Stimulated activated naive CD8-positive, alpha-beta T cell treated with anti-CD3 and anti-CD28 coated beads, Interleukin-15, amount 100 ng/mL, for 72 hours (primary cell): ENCODE measurements at regions not wholly inside any gene's neighbourhood (a gene's known extent, or its start where the extent isn't known, plus 50 kb on each side); places are given as distances from the start of the nearest gene placed in this dataset.
"Not testable (repeated sequence)": the region's sequence is repeated elsewhere in the genome, so short reads cannot be mapped to it uniquely, and the experiment has no call there.

Experiments used
- ATAC-seq: fragments of 150-1000 bp; cut with Tn5 transposase; 2 replicates; pipeline ENCODE4 v1.10.0; 2021; ENCODE audit warnings: mild to moderate bottlenecking, moderate library complexity
- DNase-seq, 2 donors: peaks; one replicate each; pipeline ENCODE4 v3.0.0; 2021 to 2022
- H3K27ac Mint-ChIP-seq, 2 donors: one replicate each; pipeline ENCODE4 v1.8.0; 2022; ENCODE audit warnings: mild to moderate bottlenecking in 2 of 2, mixed read lengths in 2 of 2, moderate library complexity in 2 of 2
- H3K27me3 Mint-ChIP-seq: one replicate; pipeline ENCODE4 v1.8.0; 2022; ENCODE audit warnings: mixed read lengths
- H3K4me1 Mint-ChIP-seq: one replicate; pipeline ENCODE4 v1.8.0; 2022; ENCODE audit warnings: mild to moderate bottlenecking, mixed read lengths
- H3K4me3 Mint-ChIP-seq, 2 donors: one replicate each; pipeline ENCODE4 v1.8.0; 2022; ENCODE audit warnings: mild to moderate bottlenecking in 2 of 2, mixed read lengths in 2 of 2, moderate library complexity in 1 of 2
- H3K9me3 Mint-ChIP-seq, 2 donors: one replicate each; pipeline ENCODE4 v1.8.0; 2022; ENCODE audit warnings: mixed read lengths in 2 of 2

GRCh38 chrY:19567943-19568342 lies 176.6 kb downstream of the KDM5D start:
- DNase-seq (no peak), ATAC-seq (no peak)
- no peaks in the 10 kb centered on the region for H3K27me3 Mint-ChIP-seq
- H3K4me3 Mint-ChIP-seq, result peak overlapping the region; percentile 96 to 98
- H3K27ac Mint-ChIP-seq, result peak overlapping the region; percentile 99 to 100
- peaks cover 28% of the 10 kb centered on the region for H3K4me1 Mint-ChIP-seq
- H3K9me3 Mint-ChIP-seq, result no peaks in the 10 kb centered on the region

GRCh38 chrY:19567051-19567921 lies 177.2 kb downstream of the KDM5D start:
- Mint-ChIP-seq H3K27me3 (no peaks in the 10 kb centered on the region), H3K4me1 (peaks cover 21% of the 10 kb centered on the region), H3K27ac (peak overlapping the region; percentile 99 to 100), H3K9me3 (no peaks in the 10 kb centered on the region), H3K4me3 (peak overlapping the region; percentile 96 to 98)
- peak; percentile 74 to 93 for DNase-seq
- peak; percentile 88 for ATAC-seq

GRCh38 chrY:19559161-19559560 lies 185.4 kb downstream of the KDM5D start:
- Mint-ChIP-seq H3K4me3 (no peak overlapping the region), H3K4me1 (no peaks in the 10 kb centered on the region), H3K27me3 (no peaks in the 10 kb centered on the region), H3K9me3 (no peaks in the 10 kb centered on the region), H3K27ac (no peak overlapping the region)
- DNase-seq (no peak), ATAC-seq (no peak)

GRCh38 chrY:19549671-19550466 lies 194.7 kb downstream of the KDM5D start:
- DNase-seq (no peak), ATAC-seq (peak; percentile 71)
- peaks cover 9% of the 10 kb centered on the region for H3K4me1 Mint-ChIP-seq
- H3K9me3 Mint-ChIP-seq, result no peaks in the 10 kb centered on the region
- H3K27me3 Mint-ChIP-seq, result no peaks in the 10 kb centered on the region
- peak overlapping the region in 1 of 2 donors; percentile 30 for H3K4me3 Mint-ChIP-seq
- no peak overlapping the region for H3K27ac Mint-ChIP-seq

GRCh38 chrY:19541475-19542306 lies 202.8 kb downstream of the KDM5D start:
- no peak overlapping the region for H3K4me3 Mint-ChIP-seq
- H3K9me3 Mint-ChIP-seq, result no peaks in the 10 kb centered on the region
- H3K4me1 Mint-ChIP-seq, result peaks cover 5% of the 10 kb centered on the region
- H3K27me3 Mint-ChIP-seq, result peaks cover 9% of the 10 kb centered on the region
- no peak overlapping the region for H3K27ac Mint-ChIP-seq
- no peak for ATAC-seq
- DNase-seq, result no peak

GRCh38 chrY:19535697-19536096 lies 208.8 kb downstream of the KDM5D start:
- not testable (repeated sequence) for ATAC-seq, DNase-seq, H3K4me1 Mint-ChIP-seq, H3K27me3 Mint-ChIP-seq, H3K27ac Mint-ChIP-seq, H3K9me3 Mint-ChIP-seq, H3K4me3 Mint-ChIP-seq

- H3K27me3 Mint-ChIP-seq, result no peaks in the 10 kb centered on the region
- ATAC-seq (peak; percentile 91), DNase-seq (no peak)
- H3K27ac Mint-ChIP-seq, result no peak overlapping the region
- H3K4me1 Mint-ChIP-seq, result peaks cover 5% of the 10 kb centered on the region
- H3K4me3 Mint-ChIP-seq, result no peak overlapping the region
- peaks cover 4 to 5% of the 10 kb centered on the region in 2 donors for H3K9me3 Mint-ChIP-seq
Observed at GRCh38 chrY:19521976-19522375, 222.6 kb downstream of the KDM5D start.

- Mint-ChIP-seq H3K27ac (peak overlapping the region; percentile 97 to 99), H3K27me3 (no peaks in the 10 kb centered on the region), H3K4me3 (peak overlapping the region; percentile 94 to 95), H3K9me3 (no peaks in the 10 kb centered on the region), H3K4me1 (peaks cover 35% of the 10 kb centered on the region)
- ATAC-seq (peak; percentile 76), DNase-seq (peak in 1 of 2 donors; percentile 67)
Observed at GRCh38 chrY:19503092-19503449, 241.5 kb downstream of the KDM5D start.

- Mint-ChIP-seq H3K4me1 (peaks cover 35% of the 10 kb centered on the region), H3K27me3 (no peaks in the 10 kb centered on the region), H3K27ac (peak overlapping the region; percentile 97 to 99), H3K4me3 (peak overlapping the region; percentile 94 to 95), H3K9me3 (no peaks in the 10 kb centered on the region)
- ATAC-seq (peak; percentile 68), DNase-seq (peak; percentile 34 to 44)
Observed at GRCh38 chrY:19502169-19503091, 242.1 kb downstream of the KDM5D start.

- DNase-seq, result no peak
- Mint-ChIP-seq H3K4me3 (peak overlapping the region; percentile 69 to 71), H3K9me3 (no peaks in the 10 kb centered on the region), H3K27me3 (no peaks in the 10 kb centered on the region), H3K4me1 (peaks cover 51% of the 10 kb centered on the region), H3K27ac (peak overlapping the region in 1 of 2 donors; percentile 19)
- peak; percentile 56 for ATAC-seq
Observed at GRCh38 chrY:19498556-19498955, 246.0 kb downstream of the KDM5D start.

- no peak for DNase-seq
- peaks cover 16% of the 10 kb centered on the region for H3K4me1 Mint-ChIP-seq
- H3K4me3 Mint-ChIP-seq, result peak overlapping the region; percentile 13 to 68
- H3K27me3 Mint-ChIP-seq, result no peaks in the 10 kb centered on the region
- ATAC-seq, result peak; percentile 90
- peaks cover 8 to 32% of the 10 kb centered on the region in 2 donors for H3K9me3 Mint-ChIP-seq
- peak overlapping the region in 1 of 2 donors; percentile 30 for H3K27ac Mint-ChIP-seq
Observed at GRCh38 chrY:19487494-19487893, 257.0 kb downstream of the KDM5D start.

- ATAC-seq, result no peak
- Mint-ChIP-seq H3K27ac (no peak overlapping the region), H3K27me3 (no peaks in the 10 kb centered on the region), H3K9me3 (peaks cover 3 to 17% of the 10 kb centered on the region in 2 donors), H3K4me1 (peaks cover 16% of the 10 kb centered on the region), H3K4me3 (no peak overlapping the region)
- no peak for DNase-seq
Observed at GRCh38 chrY:19484997-19485396, 259.5 kb downstream of the KDM5D start.

GRCh38 chrY:19479141-19479540 lies 265.4 kb downstream of the KDM5D start:
- Mint-ChIP-seq H3K4me3 (no peak overlapping the region), H3K27ac (no peak overlapping the region), H3K27me3 (no peaks in the 10 kb centered on the region), H3K4me1 (peaks cover 16% of the 10 kb centered on the region), H3K9me3 (peaks cover 0 to 6% of the 10 kb centered on the region in 2 donors)
- DNase-seq (no peak), ATAC-seq (no peak)

- H3K27ac Mint-ChIP-seq, result no peak overlapping the region
- peaks cover 10% of the 10 kb centered on the region for H3K4me1 Mint-ChIP-seq
- peaks cover 0 to 11% of the 10 kb centered on the region in 2 donors for H3K9me3 Mint-ChIP-seq
- H3K4me3 Mint-ChIP-seq, result no peak overlapping the region
- DNase-seq, result no peak
- no peak for ATAC-seq
- no peaks in the 10 kb centered on the region for H3K27me3 Mint-ChIP-seq
Observed at GRCh38 chrY:19477959-19478358, 266.6 kb downstream of the KDM5D start.
